Activated naive CD4-positive, alpha-beta T cell treated with anti-CD3 and anti-CD28 coated beads for 36 hours (primary cell): ENCODE measurements at regions not wholly inside any gene's neighbourhood (a gene's known extent, or its start where the extent isn't known, plus 50 kb on each side); places are given as distances from the start of the nearest gene placed in this dataset.
"Not testable (repeated sequence)": the region's sequence is repeated elsewhere in the genome, so short reads cannot be mapped to it uniquely, and the experiment has no call there.

ENCODE experiments used
- CTCF ChIA-PET: fragments of 350-600 bp; sonication (Branson Sonifier 250); formaldehyde crosslinking; loops from one replicate; lab custom pipeline; 2021; ENCODE audit warnings: antibody characterized with exemption; lab: Charles Lee
- DNase-seq: peaks from one replicate; pipeline ENCODE4 v3.0.0-alpha.2; 2020
- H3K27ac Mint-ChIP-seq: one replicate; pipeline ENCODE4 v1.8.0; 2021; ENCODE audit warnings: mild to moderate bottlenecking, mixed read lengths
- H3K27me3 Mint-ChIP-seq: one replicate; pipeline ENCODE4 v1.8.0; 2021; ENCODE audit warnings: low read depth, mixed read lengths
- H3K36me3 Mint-ChIP-seq: one replicate; pipeline ENCODE4 v1.8.0; 2021; ENCODE audit warnings: low read depth, mixed read lengths
- H3K4me1 Mint-ChIP-seq: one replicate; pipeline ENCODE4 v1.8.0; 2021; ENCODE audit warnings: low read depth, mixed read lengths
- H3K4me3 Mint-ChIP-seq: one replicate; pipeline ENCODE4 v1.8.0; 2021; ENCODE audit warnings: mild to moderate bottlenecking, moderate library complexity, mixed read lengths
- H3K9me3 Mint-ChIP-seq: one replicate; pipeline ENCODE4 v1.8.0; 2021; ENCODE audit warnings: mixed read lengths
- intact Hi-C: fragments of 100-400 bp; cut with micrococcal nuclease; formaldehyde crosslinking; loops from one replicate; pipeline ENCODE4 v1.15.1; 2023

DNA sequence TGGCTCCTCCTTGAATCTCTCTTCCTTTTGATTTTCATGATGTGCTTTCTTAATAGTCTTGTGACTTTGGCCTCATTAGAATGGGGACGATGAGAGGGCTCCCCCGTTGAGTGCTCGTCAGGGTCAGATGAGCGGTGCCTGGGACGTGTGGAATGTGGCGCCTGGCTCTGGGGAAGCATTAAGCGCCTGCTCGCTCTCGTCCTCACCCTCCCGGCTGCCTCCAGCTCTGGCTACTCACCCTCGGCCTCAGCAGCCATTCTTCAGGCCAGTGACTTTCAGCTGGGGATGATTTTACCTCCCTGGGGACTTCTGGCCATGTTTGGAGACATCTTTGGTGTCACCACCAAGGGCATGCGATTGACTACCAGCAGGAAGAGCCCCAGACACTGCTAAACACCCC lies 69.7 kb downstream of the RPS6KA4 start:
- Mint-ChIP-seq H3K4me3 (no peak overlapping the region), H3K27me3 (no peaks in the 10 kb centered on the region), H3K9me3 (peaks cover 3% of the 10 kb centered on the region), H3K36me3 (no peaks in the 10 kb centered on the region), H3K4me1 (no peaks in the 10 kb centered on the region), H3K27ac (no peak overlapping the region)
- CTCF ChIA-PET: no interaction called here
- no peak for DNase-seq
- intact Hi-C loops: no loop called here

DNA sequence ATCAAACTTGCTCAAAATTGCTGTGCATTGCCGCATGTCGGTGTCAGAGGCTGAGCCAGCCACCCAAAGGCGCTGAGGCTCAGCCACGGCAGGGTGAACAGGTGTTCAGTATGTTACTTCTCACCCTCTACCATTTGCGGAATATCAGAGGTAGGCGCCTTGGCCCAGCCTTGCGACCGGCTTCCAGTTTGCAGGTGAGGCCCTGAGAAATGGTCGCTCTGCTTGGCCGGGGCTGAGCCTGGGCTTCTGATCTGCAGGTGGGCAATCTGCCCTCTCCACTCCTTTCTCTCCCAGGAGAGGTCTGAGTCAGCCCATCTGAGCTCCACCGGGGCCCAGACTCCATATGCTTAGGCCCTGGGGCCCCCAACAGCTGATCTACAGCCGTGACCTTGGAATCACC lies 71.0 kb downstream of the RPS6KA4 start:
- peaks cover 3% of the 10 kb centered on the region for H3K9me3 Mint-ChIP-seq
- intact Hi-C loops: no loop called here
- no peak overlapping the region for H3K4me3 Mint-ChIP-seq
- no peaks in the 10 kb centered on the region for H3K4me1 Mint-ChIP-seq
- no peaks in the 10 kb centered on the region for H3K27me3 Mint-ChIP-seq
- no peaks in the 10 kb centered on the region for H3K36me3 Mint-ChIP-seq
- no peak for DNase-seq
- no peak overlapping the region for H3K27ac Mint-ChIP-seq
- CTCF ChIA-PET: no interaction called here

DNA sequence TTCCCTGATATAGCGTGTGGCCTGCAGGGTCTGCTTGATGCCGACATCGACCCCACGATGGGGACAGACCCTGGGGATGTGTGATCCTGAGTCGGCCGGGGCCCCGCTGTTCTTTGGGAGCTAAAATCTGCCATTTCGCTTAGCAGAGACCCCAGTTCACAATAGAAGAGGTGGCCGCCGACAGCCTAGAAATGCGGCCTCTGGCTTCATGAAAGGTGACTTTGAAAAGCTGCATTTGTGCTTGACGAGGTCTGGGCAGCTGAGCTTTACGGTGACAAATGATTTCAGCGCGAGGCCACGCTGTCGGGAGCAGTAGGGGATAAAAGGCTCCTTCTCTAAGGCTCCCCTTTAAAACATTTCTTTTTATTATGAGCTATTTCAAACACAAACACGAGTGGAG lies 71.7 kb downstream of the RPS6KA4 start:
- H3K9me3 Mint-ChIP-seq: peaks cover 3% of the 10 kb centered on the region
- H3K4me3 Mint-ChIP-seq: no peak overlapping the region
- H3K4me1 Mint-ChIP-seq: no peaks in the 10 kb centered on the region
- CTCF ChIA-PET: no interaction called here
- no peaks in the 10 kb centered on the region for H3K27me3 Mint-ChIP-seq
- H3K27ac Mint-ChIP-seq: no peak overlapping the region
- no peak for DNase-seq
- intact Hi-C loops: no loop called here
- H3K36me3 Mint-ChIP-seq: no peaks in the 10 kb centered on the region

DNA sequence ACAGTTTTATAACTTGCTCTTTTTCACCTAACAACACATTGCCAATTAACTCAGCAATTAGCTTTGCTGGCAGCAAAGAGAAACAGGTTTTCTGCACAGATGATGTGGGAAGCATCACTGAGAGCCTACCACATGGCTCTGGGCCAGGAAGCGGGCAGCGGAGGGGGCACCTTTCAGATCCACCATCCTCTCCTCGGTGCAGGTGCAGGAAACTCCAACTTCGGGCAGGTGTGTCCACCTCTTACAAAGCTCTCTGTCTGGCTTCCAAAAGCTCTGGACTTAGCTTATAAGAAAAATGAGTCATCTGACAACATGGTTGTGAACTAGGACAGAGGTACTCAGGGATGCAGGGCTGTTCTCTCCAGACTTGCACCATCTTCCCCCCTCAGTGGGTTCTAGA lies 77.0 kb downstream of the RPS6KA4 start:
- peaks cover 3% of the 10 kb centered on the region for H3K27me3 Mint-ChIP-seq

DNA sequence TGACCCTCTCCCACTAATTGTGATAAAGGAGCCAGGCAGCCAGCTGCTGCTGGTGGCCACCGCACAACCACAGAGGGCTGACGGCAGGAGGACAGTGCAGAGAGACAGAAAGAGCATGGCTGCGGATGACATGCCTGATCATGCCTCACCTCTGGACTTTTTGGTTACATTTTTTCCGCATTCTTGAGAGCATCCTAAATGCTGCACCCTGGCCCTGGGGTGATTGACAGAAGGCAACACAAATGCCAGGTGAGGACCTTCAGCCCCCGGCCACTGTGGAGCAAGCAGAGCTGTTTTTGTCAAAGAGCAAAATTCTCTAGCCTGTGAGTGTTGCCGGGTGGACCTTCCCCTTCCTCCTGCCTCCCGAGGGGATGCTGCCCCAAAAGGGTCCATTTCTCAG lies 78.5 kb downstream of the RPS6KA4 start:
- CTCF ChIA-PET: interaction anchor here (0.9 kb wide), 1 partner anchor 12 kb away, joined by 4 read pairs; no protein-coding TSS in a partner anchor
- DNase-seq: no peak
- H3K4me1 Mint-ChIP-seq: no peaks in the 10 kb centered on the region
- H3K36me3 Mint-ChIP-seq: no peaks in the 10 kb centered on the region
- no peaks in the 10 kb centered on the region for H3K9me3 Mint-ChIP-seq
- H3K4me3 Mint-ChIP-seq: no peak overlapping the region
- intact Hi-C loops: no loop called here
- H3K27ac Mint-ChIP-seq: no peak overlapping the region
- peaks cover 3% of the 10 kb centered on the region for H3K27me3 Mint-ChIP-seq

More for the DNA sequence above, 77.0 kb downstream of the RPS6KA4 start:
- H3K27ac Mint-ChIP-seq: no peak overlapping the region
- H3K9me3 Mint-ChIP-seq: peaks cover 3% of the 10 kb centered on the region
- H3K4me1 Mint-ChIP-seq: no peaks in the 10 kb centered on the region
- intact Hi-C loops: no loop called here
- no peak for DNase-seq
- no peaks in the 10 kb centered on the region for H3K36me3 Mint-ChIP-seq
- CTCF ChIA-PET: no interaction called here
- no peak overlapping the region for H3K4me3 Mint-ChIP-seq

DNA sequence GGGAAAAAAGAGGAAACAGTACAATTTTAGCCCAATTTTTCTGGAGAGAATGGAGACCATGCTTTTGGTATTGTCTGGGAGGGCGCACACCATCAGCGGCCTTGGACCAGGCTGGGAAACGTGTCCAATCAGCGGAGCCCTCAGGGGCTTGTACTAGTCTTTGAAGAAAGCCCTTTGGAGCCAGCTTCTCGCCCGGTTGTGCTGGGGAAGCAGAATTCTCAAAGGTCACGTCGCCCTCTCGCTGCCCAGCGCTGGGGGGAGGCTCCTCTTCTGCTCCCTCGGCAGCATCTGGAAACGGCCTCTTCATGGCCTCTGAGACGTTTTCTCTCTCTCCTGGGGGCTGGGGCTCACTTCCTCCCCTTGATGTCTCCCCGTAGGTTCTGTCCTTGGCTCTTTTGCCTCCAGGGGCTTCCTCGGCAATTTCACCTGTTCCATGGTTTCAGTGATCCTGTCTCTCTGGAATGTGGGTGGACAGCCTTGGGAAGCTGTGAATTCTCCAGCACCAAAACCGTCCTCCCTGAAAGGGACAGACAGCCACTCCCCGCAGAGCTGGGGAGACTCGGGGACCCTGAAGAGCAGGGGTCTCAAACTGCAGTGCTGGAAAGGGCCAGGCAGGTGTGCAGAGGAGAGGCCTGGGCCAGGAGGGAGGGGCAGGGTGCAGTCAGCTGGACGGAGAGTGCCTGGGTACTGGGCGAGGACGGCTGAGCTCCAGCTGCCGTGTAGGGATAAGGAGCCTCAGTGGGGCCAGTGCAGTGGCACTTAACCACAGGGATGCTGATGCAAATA lies 80.2 kb downstream of the RPS6KA4 start:
- H3K4me1 Mint-ChIP-seq: no peaks in the 10 kb centered on the region
- intact Hi-C loops: no loop called here
- no peaks in the 10 kb centered on the region for H3K36me3 Mint-ChIP-seq
- no peak overlapping the region for H3K27ac Mint-ChIP-seq
- CTCF ChIA-PET: interaction anchor here (2.6 kb wide), 1 partner anchor 10 kb away, joined by 13 read pairs; no protein-coding TSS in a partner anchor
- H3K27me3 Mint-ChIP-seq: peaks cover 3% of the 10 kb centered on the region
- H3K9me3 Mint-ChIP-seq: no peaks in the 10 kb centered on the region
- H3K4me3 Mint-ChIP-seq: no peak overlapping the region
- DNase-seq: no peak

DNA sequence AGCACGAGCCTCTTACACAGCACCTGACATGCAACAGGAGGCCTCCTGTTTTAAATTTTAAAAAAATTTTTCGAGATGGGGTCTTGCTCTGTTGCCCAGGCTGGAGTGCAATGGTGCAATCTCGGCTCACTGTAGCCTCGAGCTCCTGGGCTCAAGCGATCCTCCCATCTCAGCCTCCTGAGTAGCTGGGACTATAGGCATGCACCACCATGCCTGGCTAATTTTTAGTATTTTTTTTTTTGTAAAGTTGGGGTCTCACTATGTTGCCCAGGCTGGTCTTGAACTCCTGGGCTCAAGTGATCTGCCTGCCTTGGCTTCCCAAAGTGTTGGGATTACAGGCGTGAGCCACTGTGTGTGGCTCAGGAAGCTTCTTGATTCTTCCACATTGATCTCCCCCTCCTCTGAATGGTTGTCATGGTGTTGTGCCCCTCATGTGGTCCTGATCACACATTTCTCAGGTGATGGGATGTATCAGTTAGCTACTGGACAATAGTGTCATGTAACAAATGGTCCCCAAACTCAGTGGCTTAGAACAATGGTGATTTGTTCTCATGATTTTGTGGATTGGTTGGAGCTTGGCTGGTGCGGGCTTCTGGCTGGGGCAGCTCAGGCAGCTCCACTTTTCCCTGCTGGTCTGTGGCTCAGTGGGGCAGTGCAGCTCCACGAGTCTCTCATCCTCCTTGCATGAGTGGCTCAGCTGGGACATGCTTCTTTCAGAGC lies 81.0 kb downstream of the RPS6KA4 start:
- H3K27ac Mint-ChIP-seq, H3K4me1 Mint-ChIP-seq, H3K36me3 Mint-ChIP-seq, DNase-seq, H3K9me3 Mint-ChIP-seq, intact Hi-C loops, H3K27me3 Mint-ChIP-seq, H3K4me3 Mint-ChIP-seq: not testable (repeated sequence)
- CTCF ChIA-PET: interaction anchor here (2.6 kb wide), 1 partner anchor 10 kb away, joined by 13 read pairs; no protein-coding TSS in a partner anchor

DNA sequence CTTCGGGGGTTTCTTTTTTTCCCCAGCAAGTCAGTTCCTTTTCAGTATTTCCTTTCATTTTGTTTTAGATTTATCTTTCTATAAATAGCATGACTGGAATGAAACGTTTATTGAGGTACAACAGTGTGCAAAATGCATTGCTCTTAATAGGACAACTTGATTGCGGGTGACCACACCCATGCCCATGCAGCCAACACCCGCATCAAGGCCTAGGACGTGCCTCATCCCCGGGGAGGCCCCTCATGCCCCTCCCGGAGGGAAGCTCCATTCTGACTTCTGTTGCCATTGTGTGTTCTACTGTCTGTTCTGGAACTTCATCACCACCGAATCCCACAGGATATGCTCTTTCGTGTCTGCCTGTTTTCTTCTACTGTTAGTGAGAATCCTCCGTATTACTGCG lies 82.2 kb downstream of the RPS6KA4 start:
- Mint-ChIP-seq H3K27ac (no peak overlapping the region), H3K27me3 (peaks cover 3% of the 10 kb centered on the region), H3K36me3 (no peaks in the 10 kb centered on the region), H3K9me3 (no peaks in the 10 kb centered on the region), H3K4me3 (no peak overlapping the region), H3K4me1 (no peaks in the 10 kb centered on the region)
- DNase-seq: no peak
- intact Hi-C loops: no loop called here
- CTCF ChIA-PET: no interaction called here

DNA sequence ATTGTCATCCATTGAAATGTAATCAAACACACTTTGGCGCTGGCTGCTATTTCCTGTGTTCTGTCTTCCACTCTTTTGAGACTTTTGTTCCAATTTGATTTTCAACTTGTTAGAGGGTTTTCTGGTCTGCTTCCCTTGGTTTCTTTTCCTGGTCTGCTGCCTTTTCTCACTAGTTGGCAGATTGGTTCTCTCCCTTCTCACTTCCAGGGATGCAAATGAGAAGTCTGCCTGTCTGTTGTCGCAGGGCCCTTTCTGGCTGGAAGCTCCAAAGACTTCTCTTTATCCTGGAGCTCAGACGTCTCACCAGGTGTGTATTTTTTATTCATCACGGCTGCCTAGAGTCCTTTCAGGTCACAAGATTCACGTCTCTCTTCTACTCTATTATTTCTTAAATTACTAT lies 84.0 kb downstream of the RPS6KA4 start:
- intact Hi-C loops: no loop called here
- Mint-ChIP-seq H3K27ac (no peak overlapping the region), H3K9me3 (no peaks in the 10 kb centered on the region), H3K36me3 (no peaks in the 10 kb centered on the region), H3K27me3 (peaks cover 8% of the 10 kb centered on the region), H3K4me1 (peaks cover 2% of the 10 kb centered on the region), H3K4me3 (no peak overlapping the region)
- CTCF ChIA-PET: no interaction called here
- no peak for DNase-seq

DNA sequence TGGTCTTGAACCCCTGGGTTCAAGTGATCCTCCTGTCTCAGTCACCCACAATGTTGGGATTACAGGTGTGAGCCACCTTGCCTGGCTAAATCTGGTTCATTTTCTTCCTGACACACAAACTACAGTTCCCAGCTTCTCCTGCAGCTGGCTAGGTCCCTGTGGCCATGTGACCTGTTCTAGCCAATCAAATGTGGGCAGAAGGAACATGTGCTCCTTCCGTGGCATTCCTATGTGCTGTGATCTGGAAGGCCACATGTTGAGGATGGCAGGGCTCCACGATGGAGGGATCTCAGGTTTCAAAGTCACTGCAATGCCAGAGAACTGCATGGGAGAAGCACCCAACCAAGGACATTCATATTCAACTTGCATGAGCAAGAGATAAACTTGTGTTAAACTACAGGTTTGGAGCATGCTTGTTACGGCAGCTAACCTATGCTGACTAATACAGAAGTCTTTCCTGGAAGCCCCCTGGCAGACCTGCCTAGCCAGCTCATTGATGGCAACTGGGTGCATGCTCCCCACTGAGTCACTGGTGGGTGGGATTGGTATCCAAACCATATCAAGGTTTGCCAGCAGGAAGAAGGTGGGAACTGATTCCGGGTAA lies 86.0 kb downstream of the RPS6KA4 start:
- Mint-ChIP-seq H3K27me3 (peaks cover 15% of the 10 kb centered on the region), H3K36me3 (no peaks in the 10 kb centered on the region), H3K9me3 (no peaks in the 10 kb centered on the region), H3K27ac (no peak overlapping the region), H3K4me1 (peaks cover 17% of the 10 kb centered on the region), H3K4me3 (no peak overlapping the region)
- no peak for DNase-seq
- CTCF ChIA-PET: interaction anchor here (1.1 kb wide), 2 partner anchors 204 to 207 kb away, joined by 3 read pairs; no protein-coding TSS in a partner anchor
- intact Hi-C loops: no loop called here

DNA sequence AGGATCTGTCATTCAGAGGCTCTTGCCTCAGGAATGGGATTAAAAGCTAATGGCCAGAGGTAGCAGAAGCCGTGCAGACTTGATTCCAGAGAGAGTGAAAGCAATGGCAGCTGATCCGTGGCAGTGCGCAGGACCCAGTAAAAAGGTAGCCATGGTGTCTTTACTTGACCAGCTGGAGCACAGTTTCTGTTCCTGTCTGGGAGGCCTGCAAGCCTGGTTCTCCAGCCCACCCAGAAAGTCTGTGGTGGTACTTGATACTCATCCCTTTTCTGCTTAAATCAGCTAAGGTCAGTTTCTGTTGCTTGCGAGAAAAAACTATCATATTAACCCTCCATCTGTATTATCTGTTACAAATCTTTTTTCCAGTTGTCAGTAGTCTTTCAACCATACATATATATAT lies 86.7 kb downstream of the RPS6KA4 start:
- Mint-ChIP-seq H3K9me3 (no peaks in the 10 kb centered on the region), H3K36me3 (no peaks in the 10 kb centered on the region), H3K4me1 (peaks cover 17% of the 10 kb centered on the region), H3K4me3 (no peak overlapping the region), H3K27ac (no peak overlapping the region), H3K27me3 (peaks cover 12% of the 10 kb centered on the region)
- intact Hi-C loops: no loop called here
- no peak for DNase-seq
- CTCF ChIA-PET: interaction anchor here (0.6 to 1.1 kb wide), 4 partner anchors 203 to 1359 kb away, joined by 3 to 4 read pairs (median 3); no protein-coding TSS in a partner anchor

DNA sequence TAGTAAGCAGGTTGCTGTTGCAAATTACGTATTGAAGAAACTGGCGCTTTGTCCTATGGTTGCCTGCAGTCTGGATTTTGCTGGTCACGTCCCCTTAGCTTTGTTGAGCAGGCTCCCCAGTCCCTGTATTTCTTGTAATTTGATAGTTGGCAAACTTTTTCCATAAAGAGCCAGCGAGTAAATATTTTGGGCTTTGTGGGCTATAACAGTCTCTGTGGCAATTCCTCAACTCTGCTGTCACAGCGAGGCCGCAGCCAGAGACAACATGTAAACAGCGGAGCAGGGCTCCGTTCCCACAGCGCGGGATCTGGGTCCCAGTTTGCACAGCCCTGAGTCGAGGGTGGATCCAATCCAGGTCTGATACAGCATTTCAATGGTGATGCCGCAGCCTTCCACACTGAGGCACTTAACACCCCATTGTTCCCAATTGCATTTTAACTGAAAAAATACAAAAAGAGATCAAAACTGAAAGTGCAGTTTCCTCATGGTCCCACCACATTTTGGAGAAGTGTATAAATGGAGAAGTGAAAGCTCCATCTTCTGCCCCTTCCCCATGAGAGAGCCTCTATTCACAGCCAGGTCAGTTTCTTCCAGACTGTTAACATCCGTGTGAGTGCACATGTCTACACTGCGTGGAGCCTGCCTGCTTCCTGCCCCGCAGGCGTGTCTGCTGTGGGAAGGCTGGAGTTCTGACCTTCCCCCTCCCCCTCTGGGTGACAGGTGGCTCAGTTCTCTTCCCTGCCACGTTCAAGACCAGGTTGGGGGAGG lies 89.1 kb downstream of the RPS6KA4 start:
- intact Hi-C loops: loop anchor here (2.0 kb wide), 1 partner anchor 89 kb away; the partner anchor contains the start of gene RPS6KA4

More for the DNA sequence above, 89.1 kb downstream of the RPS6KA4 start:
- Mint-ChIP-seq H3K27ac (no peak overlapping the region), H3K4me3 (no peak overlapping the region), H3K27me3 (peaks cover 12% of the 10 kb centered on the region), H3K4me1 (peaks cover 17% of the 10 kb centered on the region), H3K9me3 (no peaks in the 10 kb centered on the region), H3K36me3 (no peaks in the 10 kb centered on the region)
- no peak for DNase-seq
- CTCF ChIA-PET: interaction anchor here (0.6 to 1.9 kb wide), 22 partner anchors 12 to 782 kb away, joined by 3 to 10 read pairs (median 4); partner anchors contain the start of gene TRMT112
